ENCODE measurements at regions not wholly inside any gene's neighbourhood (a gene's known extent, or its start where the extent isn't known, plus 50 kb on each side); places are given as distances from the start of the nearest gene placed in this dataset.
"Not testable (repeated sequence)": the region's sequence is repeated elsewhere in the genome, so short reads cannot be mapped to it uniquely, and the experiment has no call there.

DNA sequence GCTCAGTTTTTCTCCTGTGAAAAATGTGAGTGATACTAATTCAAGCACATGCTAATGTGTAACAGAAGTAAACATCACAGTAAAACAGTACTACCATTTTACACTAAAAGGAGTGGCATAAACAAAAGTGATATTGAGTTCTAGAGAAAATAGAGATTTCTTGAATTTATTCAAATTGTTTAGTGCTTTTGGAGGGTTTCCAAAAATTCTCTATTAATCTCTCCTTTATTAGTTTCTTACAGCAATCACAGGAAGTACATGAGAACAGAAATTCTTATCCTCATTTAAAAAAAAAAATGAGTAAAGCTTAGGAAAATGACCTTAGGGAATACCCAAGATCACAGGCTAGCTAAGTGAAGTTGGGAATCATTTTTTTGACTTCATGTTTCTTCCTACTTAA is 459.7 kb upstream of the GALNTL6 start:
- DNase-seq (ENCODE audit: low spot score), result no peak

DNA sequence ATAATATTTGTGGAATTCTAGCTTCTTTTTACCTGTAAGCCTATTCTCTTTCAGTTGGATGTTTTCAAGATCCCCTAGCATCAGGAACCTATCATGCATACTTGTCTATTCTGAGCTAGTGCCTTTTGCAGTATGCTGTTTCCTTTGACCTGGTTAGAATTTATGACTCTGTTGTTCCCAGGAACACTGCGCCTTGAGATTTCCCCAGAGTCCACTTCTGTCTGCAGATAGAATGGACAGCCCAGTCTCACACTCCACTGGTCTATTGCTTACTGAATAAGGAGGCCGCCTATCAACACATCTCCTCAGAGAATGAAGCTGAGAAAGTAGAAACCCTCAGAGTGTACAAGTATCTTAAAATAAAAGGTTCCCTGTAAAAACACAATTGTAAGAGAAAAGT is 465.1 kb upstream of the GALNTL6 start:
- no peak for DNase-seq (ENCODE audit: low spot score)

- no peak for DNase-seq (ENCODE audit: low spot score)
These were observed 470.6 kb upstream of the GALNTL6 start for GRCh38 chr4:171342646-171343045.

GRCh38 chr4:171340258-171340657 is 472.9 kb upstream of the GALNTL6 start:
- no peak for DNase-seq (ENCODE audit: low spot score)

DNA sequence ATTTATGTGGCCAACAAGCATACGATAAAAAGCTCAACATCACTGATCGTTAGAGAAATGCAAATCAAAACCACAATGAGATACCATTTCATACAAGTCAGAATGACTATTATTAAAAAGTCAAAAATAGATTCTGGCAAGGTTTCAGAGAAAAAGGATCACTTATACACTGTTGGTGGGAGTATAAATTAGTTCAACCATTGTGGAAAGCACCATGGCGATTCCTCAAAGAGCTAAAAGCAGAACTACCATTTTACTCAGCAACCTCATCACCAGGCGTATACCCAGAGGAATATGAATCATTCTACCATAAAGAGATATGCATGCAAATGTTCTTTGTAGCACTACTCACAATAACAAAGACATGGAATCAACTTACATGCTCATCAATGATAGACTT is 478.7 kb upstream of the GALNTL6 start:
- no peak for DNase-seq (ENCODE audit: low spot score)

- DNase-seq (ENCODE audit: low spot score), result no peak
These were observed 504.5 kb upstream of the GALNTL6 start for GRCh38 chr4:171308661-171309060.

- peak; percentile 74 for DNase-seq (ENCODE audit: low spot score)
These were observed 515.0 kb upstream of the GALNTL6 start for GRCh38 chr4:171298048-171298718.

GRCh38 chr4:171288816-171289432 is 524.3 kb upstream of the GALNTL6 start:
- DNase-seq (ENCODE audit: low spot score), result no peak

DNA sequence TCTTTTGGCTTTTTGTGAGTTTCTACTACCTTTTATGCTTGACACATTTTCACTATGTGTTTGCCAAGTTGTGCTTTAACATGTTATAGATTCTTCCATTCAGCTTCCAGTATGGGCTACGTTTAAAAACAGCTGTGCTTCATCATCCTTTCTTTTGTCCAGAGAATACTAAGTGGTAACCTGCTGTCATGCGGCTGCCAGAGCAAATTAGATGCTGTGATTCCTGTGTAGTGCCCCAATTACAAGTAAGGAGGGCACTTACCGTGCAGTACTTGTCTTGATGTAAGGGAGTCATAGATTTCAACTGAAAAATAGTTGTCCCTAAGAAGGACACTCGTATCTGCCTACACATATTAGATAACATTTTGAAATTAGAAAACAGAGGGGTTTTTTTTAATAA is 531.8 kb upstream of the GALNTL6 start:
- DNase-seq (ENCODE audit: low spot score), result no peak

DNA sequence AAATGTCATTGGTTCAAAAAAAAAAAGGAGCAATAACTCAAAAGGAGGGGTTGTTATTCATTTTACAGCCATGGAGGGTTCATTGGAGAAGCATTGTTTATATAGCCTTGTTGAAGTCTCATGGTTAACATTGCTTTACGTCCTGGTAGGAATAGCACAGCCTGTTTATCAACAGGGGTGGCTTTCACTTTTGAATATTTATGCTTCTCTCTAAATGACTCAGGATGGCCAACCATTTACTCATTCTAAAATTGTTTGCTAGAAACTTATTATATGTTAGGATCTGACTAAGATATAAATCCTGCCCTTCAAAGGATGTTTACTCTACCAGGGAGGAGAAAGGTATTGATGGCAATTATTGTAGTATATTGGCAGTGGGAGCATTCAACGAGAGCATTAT is 534.1 kb upstream of the GALNTL6 start:
- DNase-seq (ENCODE audit: low spot score), result no peak

GRCh38 chr4:171266671-171267070 is 546.5 kb upstream of the GALNTL6 start:
- no peak for DNase-seq (ENCODE audit: low spot score)

DNA sequence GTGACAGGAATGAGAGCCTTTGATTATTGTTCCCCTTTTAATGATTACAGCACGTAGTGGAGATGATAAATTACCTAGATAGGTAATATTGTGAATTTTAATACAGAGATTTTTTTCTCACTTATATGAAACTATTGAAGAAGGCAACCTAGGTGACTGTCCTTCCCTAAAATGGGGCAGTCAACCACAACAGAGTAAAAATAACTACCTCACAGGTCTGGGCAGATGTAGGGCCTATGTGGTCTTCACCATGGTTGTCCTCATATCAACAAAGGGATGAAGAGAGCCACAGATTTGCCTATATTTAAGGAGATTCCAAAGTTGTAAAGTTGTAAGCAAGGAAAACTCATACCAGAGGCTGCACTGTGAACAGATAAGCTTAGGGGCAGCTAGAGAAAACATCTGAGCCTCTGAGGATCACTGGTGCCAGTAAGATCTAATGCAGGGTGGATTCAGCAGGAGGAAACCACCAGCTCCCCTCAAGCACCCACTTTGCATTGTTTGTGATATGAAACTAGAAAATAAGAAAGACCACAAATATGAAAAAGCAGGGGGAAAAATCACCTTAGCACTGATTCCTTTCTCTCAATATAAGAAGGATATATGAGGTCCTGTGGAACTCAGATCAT is 547.9 kb upstream of the GALNTL6 start:
- no peak for DNase-seq (ENCODE audit: low spot score)

- no peak for DNase-seq (ENCODE audit: low spot score)
These were observed 557.0 kb upstream of the GALNTL6 start for GRCh38 chr4:171256223-171256622.

DNA sequence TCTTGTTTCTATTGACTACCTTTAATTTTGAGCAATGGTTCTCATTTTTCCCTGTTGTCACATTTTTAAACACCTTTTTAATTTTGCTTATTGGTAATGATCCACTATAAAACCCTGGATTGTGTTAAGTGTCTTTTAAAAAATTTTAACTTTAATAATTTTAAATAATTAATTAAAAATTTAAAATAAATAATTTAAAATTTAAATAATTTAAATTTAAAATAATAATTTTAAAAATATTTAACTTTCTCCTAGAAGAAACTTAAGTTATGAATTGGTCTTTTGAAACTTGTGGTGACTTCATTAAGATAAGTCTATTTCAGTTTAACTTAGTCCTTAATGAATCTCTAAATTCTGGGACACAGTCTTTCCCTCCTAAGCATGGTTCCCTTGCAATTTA is 566.3 kb upstream of the GALNTL6 start:
- no peak for DNase-seq (ENCODE audit: low spot score)

- no peak for DNase-seq (ENCODE audit: low spot score)
These were observed 570.4 kb upstream of the GALNTL6 start for GRCh38 chr4:171242831-171243230.

GRCh38 chr4:171239196-171239595 is 574.0 kb upstream of the GALNTL6 start:
- DNase-seq (ENCODE audit: low spot score), result no peak

GRCh38 chr4:171235521-171235920 is 577.7 kb upstream of the GALNTL6 start:
- no peak for DNase-seq (ENCODE audit: low spot score)

DNA sequence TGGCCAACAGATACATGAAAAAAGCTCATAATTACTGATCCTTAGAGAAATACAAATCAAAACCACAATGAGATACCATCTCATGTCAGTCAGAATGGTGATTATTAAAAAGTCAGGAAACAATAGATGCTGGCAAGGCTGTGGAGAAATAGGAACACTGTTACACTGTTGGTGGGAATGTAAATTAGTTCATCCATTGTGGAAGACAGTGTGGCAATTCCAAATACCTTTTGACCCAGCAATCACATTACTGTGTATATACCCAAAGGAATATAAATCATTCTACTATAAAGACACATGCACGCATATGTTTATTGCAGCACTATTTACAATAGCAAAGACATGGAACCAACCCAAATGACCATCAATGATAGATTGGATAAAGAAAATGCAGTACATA is 583.9 kb upstream of the GALNTL6 start:
- DNase-seq (ENCODE audit: low spot score), result not testable (repeated sequence)

GRCh38 chr4:171221181-171221580 is 592.0 kb upstream of the GALNTL6 start:
- DNase-seq (ENCODE audit: low spot score), result no peak

- no peak for DNase-seq (ENCODE audit: low spot score)
These were observed 609.8 kb upstream of the GALNTL6 start for GRCh38 chr4:171203425-171203824.

DNA sequence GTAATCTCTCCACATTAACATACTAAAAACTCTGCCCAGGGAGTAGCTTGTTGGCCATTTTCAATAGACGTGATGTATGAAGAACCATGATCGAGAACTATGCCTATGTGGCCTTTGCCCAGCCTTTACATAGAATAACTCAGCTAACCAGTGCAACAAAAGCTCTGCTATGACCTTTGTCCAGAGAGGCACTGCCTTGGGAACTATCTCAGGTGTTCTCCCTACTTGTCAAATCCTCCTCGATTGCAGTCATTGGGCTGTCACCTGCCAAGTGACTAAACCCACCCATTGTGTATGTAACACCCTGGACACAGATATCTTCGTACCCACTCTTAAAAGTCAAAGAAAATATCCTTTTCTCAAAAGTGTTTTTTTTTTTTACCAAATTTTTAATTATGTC is 610.3 kb upstream of the GALNTL6 start:
- no peak for DNase-seq (ENCODE audit: low spot score)

DNA sequence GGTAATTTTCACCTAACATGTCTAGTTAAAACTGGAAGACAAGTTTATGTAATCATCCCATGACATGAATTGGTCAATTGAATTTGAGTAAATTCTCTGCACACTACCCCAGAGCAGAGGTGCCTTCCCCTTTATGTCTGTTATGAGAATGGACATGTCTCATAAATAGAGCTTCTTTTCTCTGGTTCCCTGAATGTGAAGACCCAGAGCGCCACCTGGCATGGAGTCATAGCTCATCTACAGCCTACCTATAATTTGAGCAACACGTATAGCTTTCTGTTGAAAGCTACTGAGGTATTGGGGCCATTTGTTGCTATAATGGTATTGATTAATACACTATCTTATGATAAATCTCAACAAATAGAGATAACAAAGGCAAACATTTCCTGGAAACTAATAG is 626.5 kb upstream of the GALNTL6 start:
- DNase-seq (ENCODE audit: low spot score), result no peak

- DNase-seq (ENCODE audit: low spot score), result no peak
These were observed 632.1 kb upstream of the GALNTL6 start for GRCh38 chr4:171181090-171181489.

Data from mesenteric fat pad (tissue), 1 donor.